HCT116 (cell line): ENCODE measurements at regions not wholly inside any gene's neighbourhood (a gene's known extent, or its start where the extent isn't known, plus 50 kb on each side); places are given as distances from the start of the nearest gene placed in this dataset.

Experiments used
- ATAC-seq: fragments of 200-7000 bp; cut with Tn5 transposase; 2 replicates; pipeline ENCODE4 v1.9.1; 2020; ENCODE audit warnings: mild to moderate bottlenecking, moderate library complexity
- BruUV-seq: library from RNA; stranded (reverse); fragments of 400-500 nt; replicated peaks from 2 replicates; lab custom pipeline; 2021; lab: Mats Ljungman, UMichigan
- CTCF ChIA-PET: fragments of 300-600 bp; sonication (Branson Sonifier 250); formaldehyde crosslinking; loops from one replicate; lab custom pipeline; 2021; ENCODE audit warnings: antibody characterized with exemption; lab: Charles Lee
- POLR2A ChIA-PET: fragments of 300-600, 350-600 bp; sonication (Branson Sonifier 250); formaldehyde crosslinking; loops from one replicate; lab custom pipeline; 2021; ENCODE audit warnings: antibody characterized with exemption; lab: Charles Lee
- RAD21 ChIA-PET, 2 experiments: fragments of 300-600 bp; sonication (Branson Sonifier 250); formaldehyde crosslinking; loops; one replicate each; lab custom pipeline; 2023; ENCODE audit warnings: low total read pairs in 2 of 2; ENCODE audit not compliant: uncharacterized antibody in 2 of 2, unreplicated experiment in 2 of 2, low non-redundant PET in 1 of 2; lab: Charles Lee
- DNase-seq: peaks from one replicate; pipeline ENCODE4 v3.0.0-alpha.2; 2010; ENCODE audit warnings: low read depth, low spot score
- H2AFZ ChIP-seq: fragments of 200-600 bp; shearing (Covaris generic), sonication (generic); 2 replicates; pipeline ENCODE4 v1.6.1; 2017; ENCODE audit warnings: low read depth, mixed run types, mixed read lengths, antibody characterized with exemption, low read length; ENCODE audit not compliant: poor library complexity, severe bottlenecking
- H3K27ac ChIP-seq: 2 replicates; pipeline ENCODE4 v1.5.1; 2012; ENCODE audit warnings: low read depth, low read length
- H3K27me3 ChIP-seq: fragments of 200-600 bp; sonication (generic); 2 replicates; pipeline ENCODE4 v1.6.1; 2016; ENCODE audit warnings: mixed run types, low read length, mixed read lengths; ENCODE audit not compliant: insufficient read depth
- H3K36me3 ChIP-seq, 2 experiments: fragments of 200-500 bp in 1 of 2; fragments of 200-600 bp in 1 of 2; sonication (Bioruptor generic) in 1 of 2; sonication (generic) in 1 of 2; 2 replicates each; pipeline versions ENCODE4 v1.5.1 to v1.6.1; 2014 to 2016; ENCODE audit warnings: low read length in 2 of 2, inconsistent platforms in 1 of 2, mixed read lengths in 1 of 2, mixed run types in 1 of 2; ENCODE audit not compliant: insufficient read depth in 2 of 2, control insufficient read depth in 1 of 2
- H3K4me1 ChIP-seq, 2 experiments: fragments of 200-600 bp in 1 of 2; sonication (generic) in 1 of 2; 2 replicates each; pipeline versions ENCODE4 v1.5.1 to v1.6.1; 2012 to 2017; ENCODE audit warnings: low read length in 2 of 2, inconsistent platforms in 1 of 2, mild to moderate bottlenecking in 1 of 2, mixed read lengths in 1 of 2, mixed run types in 1 of 2, moderate library complexity in 1 of 2; ENCODE audit not compliant: insufficient read depth in 2 of 2, control insufficient read depth in 1 of 2
- H3K4me2 ChIP-seq: fragments of 200-600 bp; sonication (generic); 2 replicates; pipeline ENCODE4 v1.6.1; 2017; ENCODE audit warnings: mixed run types, low read length, mixed read lengths
- H3K4me3 ChIP-seq, 2 experiments: fragments of 200-600 bp in 1 of 2; sonication (generic) in 1 of 2; replicated peaks in 1 of 2; 2 replicates each; pipeline ENCODE4 v1.5.1; 2011 to 2016; ENCODE audit warnings: low read length in 2 of 2, control low read depth in 1 of 2, low read depth in 1 of 2, mild to moderate bottlenecking in 1 of 2, mixed read lengths in 1 of 2, mixed run types in 1 of 2
- H3K79me2 ChIP-seq: fragments of 200-600 bp; sonication (generic); 2 replicates; pipeline ENCODE4 v1.6.1; 2017; ENCODE audit warnings: mild to moderate bottlenecking, mixed run types, low read length, moderate library complexity, mixed read lengths; ENCODE audit not compliant: insufficient read depth
- H3K9ac ChIP-seq: fragments of 200-600 bp; sonication (generic); 2 replicates; pipeline ENCODE4 v1.6.1; 2016; ENCODE audit warnings: low read length, mixed read lengths
- H3K9me2 ChIP-seq: fragments of 200-600 bp; sonication (generic), shearing (Covaris generic); 2 replicates; pipeline ENCODE4 v1.6.1; 2017; ENCODE audit warnings: mixed run types, mild to moderate bottlenecking, moderate library complexity; ENCODE audit not compliant: insufficient read depth
- H3K9me3 ChIP-seq, 2 experiments: fragments of 200-500 bp in 1 of 2; fragments of 200-600 bp in 1 of 2; sonication (Bioruptor generic) in 1 of 2; sonication (generic) in 1 of 2; 2 replicates each; pipeline ENCODE4 v1.6.1; 2014 to 2017; ENCODE audit warnings: low read length in 2 of 2, mixed read lengths in 2 of 2, inconsistent platforms in 1 of 2, low read depth in 1 of 2, mild to moderate bottlenecking in 1 of 2, mixed run types in 1 of 2, moderate library complexity in 1 of 2; ENCODE audit not compliant: control insufficient read depth in 1 of 2, insufficient read depth in 1 of 2
- H4K20me1 ChIP-seq: fragments of 200-600 bp; sonication (generic), shearing (Covaris generic); 2 replicates; pipeline ENCODE4 v1.6.1; 2017; ENCODE audit warnings: mixed run types, mild to moderate bottlenecking, moderate library complexity; ENCODE audit not compliant: insufficient read depth
- CBX3 ChIP-seq: IDR thresholded peaks from 2 replicates; pipeline ENCODE4 v1.6.1; 2012; ENCODE audit warnings: low read depth
- CEBPB ChIP-seq: IDR thresholded peaks from 2 replicates; pipeline ENCODE4 v1.6.1; 2012; ENCODE audit warnings: low read depth
- EGR1 ChIP-seq: IDR thresholded peaks from 2 replicates; pipeline ENCODE4 v1.6.1; 2012; ENCODE audit warnings: low read depth
- ELF1 ChIP-seq: IDR thresholded peaks from 2 replicates; pipeline ENCODE4 v1.6.1; 2012; ENCODE audit warnings: low read depth, borderline replicate concordance
- EZH2 ChIP-seq: fragments of 200-600 bp; sonication (generic); IDR thresholded peaks from 2 replicates; pipeline ENCODE4 v1.6.1; 2017; ENCODE audit warnings: antibody characterized with exemption, mixed run types
- EZH2phosphoT487 ChIP-seq: fragments of 200-600 bp; IDR thresholded peaks from 2 replicates; pipeline ENCODE4 v1.6.1; 2018; ENCODE audit warnings: antibody characterized with exemption, borderline replicate concordance
- JUND ChIP-seq: IDR thresholded peaks from 2 replicates; pipeline ENCODE4 v1.6.1; 2012
- POLR2A ChIP-seq: IDR thresholded peaks from 2 replicates; pipeline ENCODE4 v1.7.0; 2011; ENCODE audit warnings: borderline replicate concordance; ENCODE audit not compliant: insufficient read depth, insufficient read length; ENCODE audit errors: extremely low read depth
- POLR2AphosphoS5 ChIP-seq: IDR thresholded peaks from 2 replicates; pipeline ENCODE4 v1.6.1; 2011; ENCODE audit warnings: mild to moderate bottlenecking, low read depth, low read length, moderate library complexity
- SIN3A ChIP-seq: IDR thresholded peaks from 2 replicates; pipeline ENCODE4 v1.6.1; 2012; ENCODE audit warnings: low read depth
- SP1 ChIP-seq: IDR thresholded peaks from 2 replicates; pipeline ENCODE4 v1.6.1; 2012; ENCODE audit warnings: low read depth
- SRF ChIP-seq: IDR thresholded peaks from 2 replicates; pipeline ENCODE4 v1.6.1; 2012; ENCODE audit warnings: low read depth
- TCF7L2 ChIP-seq: IDR thresholded peaks from 2 replicates; pipeline ENCODE4 v1.7.0; 2011; ENCODE audit warnings: borderline replicate concordance, inconsistent platforms; ENCODE audit not compliant: insufficient read depth, insufficient read length; ENCODE audit errors: extremely low read depth
- YY1 ChIP-seq: IDR thresholded peaks from 2 replicates; pipeline ENCODE4 v1.6.1; 2011; ENCODE audit warnings: low read length, low read depth, moderate library complexity, mild to moderate bottlenecking; ENCODE audit not compliant: insufficient replicate concordance; ENCODE audit errors: extremely low read depth
- ZFX ChIP-seq: fragments of 450-650 bp; IDR thresholded peaks from 2 replicates; pipeline ENCODE4 v1.6.1; 2017
- ZNF274 ChIP-seq: fragments of 200-500 bp; sonication (Bioruptor generic); IDR thresholded peaks from 2 replicates; pipeline ENCODE4 v1.6.1; 2014; ENCODE audit warnings: mild to moderate bottlenecking, low read depth, low read length, inconsistent platforms
- intact Hi-C: fragments of 100-400 bp; cut with micrococcal nuclease; formaldehyde crosslinking; loops from 2 replicates; pipeline ENCODE4 v1.10.0; 2022
- TF ChIP-seq, protein P1 (sequence below): IDR thresholded peaks from 2 replicates; pipeline ENCODE4 v1.6.1; 2012
- TF ChIP-seq, protein P2 (sequence below), 3 experiments: fragments of 200-600 bp in 1 of 3; sonication (generic) in 1 of 3; IDR thresholded peaks in 2 of 3; conservative IDR thresholded peaks in 1 of 3; 2 replicates each; pipeline ENCODE4 v1.5.1; 2012 to 2017; ENCODE audit warnings: low read depth in 2 of 3, low read length in 2 of 3, antibody characterized with exemption in 1 of 3, borderline replicate concordance in 1 of 3, control low read depth in 1 of 3, mild to moderate bottlenecking in 1 of 3, mixed read lengths in 1 of 3, mixed run types in 1 of 3, moderate library complexity in 1 of 3; ENCODE audit not compliant: insufficient read depth in 1 of 3
- TF ChIP-seq, protein P3 (sequence below): IDR thresholded peaks from 2 replicates; pipeline ENCODE4 v1.6.1; 2012

DNA sequence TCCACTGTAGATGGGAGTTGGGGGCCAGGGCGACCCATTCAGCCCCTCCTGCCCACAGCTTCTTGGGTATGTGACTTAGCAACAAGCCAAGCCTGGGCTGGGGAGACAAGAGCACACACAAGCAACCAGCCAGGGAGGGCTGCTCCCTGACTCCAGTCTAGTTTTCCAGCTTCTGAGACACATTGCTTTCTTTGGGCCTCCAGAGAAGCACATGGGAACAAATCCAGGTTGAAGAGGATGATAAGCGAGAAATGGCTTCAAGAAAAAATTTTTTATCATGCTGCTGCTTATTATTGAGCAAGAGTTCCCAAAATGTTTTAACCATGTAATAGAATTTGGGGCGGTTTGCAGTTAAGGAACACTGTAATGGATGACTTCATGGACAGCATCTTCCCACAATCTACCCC, 173.7 kb downstream of the SOX9 start:
- Histone ChIP-seq H3K9me3 (no peaks in the 10 kb centered on the region), H3K36me3 (no peaks in the 10 kb centered on the region), H3K27me3 (no peaks in the 10 kb centered on the region), H3K79me2 (no peaks in the 10 kb centered on the region), H2AFZ (no peak overlapping the region), H3K9me2 (no peaks in the 10 kb centered on the region), H3K9ac (no peak overlapping the region), H3K4me1 (peaks cover 12 to 18% of the 10 kb centered on the region in 2 experiments), H3K4me2 (no peak overlapping the region), H4K20me1 (no peaks in the 10 kb centered on the region), H3K27ac (no peak overlapping the region), H3K4me3 (no peak overlapping the region)
- DNase-seq = no peak
- no peak for ATAC-seq
- ChIA-PET CTCF (no interaction called here), POLR2A (no interaction called here), RAD21 (no interaction called here)
- no peak for TF ChIP-seq POLR2AphosphoS5
- TF ChIP-seq, protein P1, sequence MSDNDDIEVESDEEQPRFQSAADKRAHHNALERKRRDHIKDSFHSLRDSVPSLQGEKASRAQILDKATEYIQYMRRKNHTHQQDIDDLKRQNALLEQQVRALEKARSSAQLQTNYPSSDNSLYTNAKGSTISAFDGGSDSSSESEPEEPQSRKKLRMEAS = no peak
- no TSS peak for BruUV-seq
- intact Hi-C loops = no loop called here

DNA sequence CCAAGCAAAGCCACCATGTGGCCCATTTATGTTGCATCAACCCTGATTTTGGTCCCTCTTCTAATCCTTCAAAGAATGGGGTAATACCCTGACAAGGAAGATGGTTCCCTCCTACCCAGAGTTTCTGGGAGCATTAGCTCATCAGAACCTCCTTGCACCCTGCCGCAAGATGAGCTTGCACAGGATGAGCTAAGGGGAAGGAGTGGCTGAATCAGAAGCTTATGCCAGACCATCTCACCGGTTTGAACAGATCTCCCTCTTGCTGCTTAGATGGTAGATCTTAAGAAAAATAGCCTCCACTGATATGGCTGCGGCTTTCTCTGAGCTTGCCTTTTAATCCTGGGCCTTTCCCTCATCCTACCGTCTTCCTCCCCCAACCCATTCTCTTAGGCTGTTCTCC, 175.1 kb downstream of the SOX9 start:
- ChIA-PET CTCF (no interaction called here), POLR2A (no interaction called here), RAD21 (no interaction called here)
- ATAC-seq (no peak), DNase-seq (no peak)
- Histone ChIP-seq H3K4me1 (peaks cover 12 to 18% of the 10 kb centered on the region in 2 experiments), H3K9me2 (no peaks in the 10 kb centered on the region), H4K20me1 (no peaks in the 10 kb centered on the region), H3K4me3 (no peak overlapping the region), H3K27ac (no peak overlapping the region), H3K4me2 (no peak overlapping the region), H3K27me3 (no peaks in the 10 kb centered on the region), H3K36me3 (no peaks in the 10 kb centered on the region), H3K9me3 (no peaks in the 10 kb centered on the region), H3K79me2 (no peaks in the 10 kb centered on the region), H3K9ac (no peak overlapping the region), H2AFZ (no peak overlapping the region)
- intact Hi-C loops = no loop called here
- no TSS peak for BruUV-seq
- TF ChIP-seq JUND (no peak), YY1 (no peak), POLR2A (no peak), SRF (no peak), TCF7L2 (no peak), SIN3A (no peak), SP1 (no peak), CEBPB (no peak), ELF1 (no peak), CBX3 (no peak), ZNF274 (no peak), EZH2 (no peak), EZH2phosphoT487 (no peak), ZFX (no peak; the same call in 1 of the 2 replicates), EGR1 (no peak)
- TF ChIP-seq, protein P2, sequence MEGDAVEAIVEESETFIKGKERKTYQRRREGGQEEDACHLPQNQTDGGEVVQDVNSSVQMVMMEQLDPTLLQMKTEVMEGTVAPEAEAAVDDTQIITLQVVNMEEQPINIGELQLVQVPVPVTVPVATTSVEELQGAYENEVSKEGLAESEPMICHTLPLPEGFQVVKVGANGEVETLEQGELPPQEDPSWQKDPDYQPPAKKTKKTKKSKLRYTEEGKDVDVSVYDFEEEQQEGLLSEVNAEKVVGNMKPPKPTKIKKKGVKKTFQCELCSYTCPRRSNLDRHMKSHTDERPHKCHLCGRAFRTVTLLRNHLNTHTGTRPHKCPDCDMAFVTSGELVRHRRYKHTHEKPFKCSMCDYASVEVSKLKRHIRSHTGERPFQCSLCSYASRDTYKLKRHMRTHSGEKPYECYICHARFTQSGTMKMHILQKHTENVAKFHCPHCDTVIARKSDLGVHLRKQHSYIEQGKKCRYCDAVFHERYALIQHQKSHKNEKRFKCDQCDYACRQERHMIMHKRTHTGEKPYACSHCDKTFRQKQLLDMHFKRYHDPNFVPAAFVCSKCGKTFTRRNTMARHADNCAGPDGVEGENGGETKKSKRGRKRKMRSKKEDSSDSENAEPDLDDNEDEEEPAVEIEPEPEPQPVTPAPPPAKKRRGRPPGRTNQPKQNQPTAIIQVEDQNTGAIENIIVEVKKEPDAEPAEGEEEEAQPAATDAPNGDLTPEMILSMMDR (IDR thresholded peaks at IDR 0.05 in 2 of 3, conservative IDR thresholded peaks at IDR 0.05 in 1 of 3; ENCODE audit: borderline replicate concordance in 1 of 3, insufficient read depth in 1 of 3, low read depth in 2 of 3, low read length in 2 of 3) = no peak
- TF ChIP-seq, protein P1 = no peak
- TF ChIP-seq, protein P3, sequence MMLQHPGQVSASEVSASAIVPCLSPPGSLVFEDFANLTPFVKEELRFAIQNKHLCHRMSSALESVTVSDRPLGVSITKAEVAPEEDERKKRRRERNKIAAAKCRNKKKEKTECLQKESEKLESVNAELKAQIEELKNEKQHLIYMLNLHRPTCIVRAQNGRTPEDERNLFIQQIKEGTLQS = no peak
